ENCODE measurements at regions not wholly inside any gene's neighbourhood (a gene's known extent, or its start where the extent isn't known, plus 50 kb on each side); places are given as distances from the start of the nearest gene placed in this dataset.

DNA sequence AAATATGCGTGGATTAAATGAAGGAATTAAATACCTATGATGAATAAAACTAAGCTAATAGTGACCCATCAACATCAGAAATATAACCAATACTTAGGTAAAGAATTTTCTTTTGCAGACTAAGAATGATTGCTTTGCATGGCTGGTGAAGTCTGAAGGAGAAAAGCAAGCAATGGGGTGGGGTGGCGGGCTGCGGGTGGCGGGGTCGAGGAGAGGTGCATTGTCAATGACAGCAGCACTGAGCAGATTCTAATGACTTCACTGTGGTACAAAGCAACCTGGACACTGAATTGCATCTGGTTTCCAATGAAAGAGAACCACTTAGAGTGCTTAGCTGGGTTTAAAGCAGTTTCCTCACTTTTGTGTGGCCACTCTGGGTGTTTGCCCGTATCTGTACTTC lies 171.5 kb upstream of the IL12A start:
- TF ChIP-seq, protein P1, sequence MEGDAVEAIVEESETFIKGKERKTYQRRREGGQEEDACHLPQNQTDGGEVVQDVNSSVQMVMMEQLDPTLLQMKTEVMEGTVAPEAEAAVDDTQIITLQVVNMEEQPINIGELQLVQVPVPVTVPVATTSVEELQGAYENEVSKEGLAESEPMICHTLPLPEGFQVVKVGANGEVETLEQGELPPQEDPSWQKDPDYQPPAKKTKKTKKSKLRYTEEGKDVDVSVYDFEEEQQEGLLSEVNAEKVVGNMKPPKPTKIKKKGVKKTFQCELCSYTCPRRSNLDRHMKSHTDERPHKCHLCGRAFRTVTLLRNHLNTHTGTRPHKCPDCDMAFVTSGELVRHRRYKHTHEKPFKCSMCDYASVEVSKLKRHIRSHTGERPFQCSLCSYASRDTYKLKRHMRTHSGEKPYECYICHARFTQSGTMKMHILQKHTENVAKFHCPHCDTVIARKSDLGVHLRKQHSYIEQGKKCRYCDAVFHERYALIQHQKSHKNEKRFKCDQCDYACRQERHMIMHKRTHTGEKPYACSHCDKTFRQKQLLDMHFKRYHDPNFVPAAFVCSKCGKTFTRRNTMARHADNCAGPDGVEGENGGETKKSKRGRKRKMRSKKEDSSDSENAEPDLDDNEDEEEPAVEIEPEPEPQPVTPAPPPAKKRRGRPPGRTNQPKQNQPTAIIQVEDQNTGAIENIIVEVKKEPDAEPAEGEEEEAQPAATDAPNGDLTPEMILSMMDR (IDR thresholded peaks at IDR 0.05 in 8 of 11, conservative IDR thresholded peaks at IDR 0.05 in 3 of 11), result no peak
- TF ChIP-seq POLR2AphosphoS5 (IDR thresholded peaks at IDR 0.05), result no peak

All from spleen (tissue), 7 donors.